GM06990 (cell line): ENCODE measurements at regions not wholly inside any gene's neighbourhood (a gene's known extent, or its start where the extent isn't known, plus 50 kb on each side); places are given as distances from the start of the nearest gene placed in this dataset.

ENCODE experiments used
- DNase-seq: peaks from one replicate; pipeline ENCODE4 v3.0.0-alpha.2; 2011; ENCODE audit not compliant: insufficient read length; ENCODE audit errors: extremely low read depth
- H3K27me3 ChIP-seq: replicated peaks from 2 replicates; pipeline ENCODE4 v1.6.0; 2011; ENCODE audit warnings: low read length; ENCODE audit not compliant: control insufficient read depth, insufficient read depth
- H3K36me3 ChIP-seq: 2 replicates; pipeline ENCODE4 v1.5.1; 2011; ENCODE audit warnings: low read length; ENCODE audit not compliant: control insufficient read depth, insufficient read depth
- H3K4me3 ChIP-seq: replicated peaks from 2 replicates; pipeline ENCODE4 v1.5.1; 2011; ENCODE audit warnings: low read depth, mild to moderate bottlenecking, control low read depth, low read length
- CTCF ChIP-seq: IDR thresholded peaks from 2 replicates; pipeline ENCODE4 v1.5.1; 2011; ENCODE audit warnings: low read length, control low read depth, mild to moderate bottlenecking, inconsistent platforms; ENCODE audit not compliant: insufficient read depth, poor library complexity, severe bottlenecking

- no peak for TF ChIP-seq CTCF
- Histone ChIP-seq H3K27me3 (no peaks in the 10 kb centered on the region), H3K36me3 (no peaks in the 10 kb centered on the region), H3K4me3 (no peak overlapping the region)
- no peak for DNase-seq
These were observed 61.8 kb downstream of the SMIM38 start for GRCh38 chr11:69217276-69218105.

GRCh38 chr11:69218271-69218682 is 62.5 kb downstream of the SMIM38 start:
- Histone ChIP-seq H3K4me3 (no peak overlapping the region), H3K27me3 (no peaks in the 10 kb centered on the region), H3K36me3 (no peaks in the 10 kb centered on the region)
- no peak for TF ChIP-seq CTCF
- DNase-seq = no peak

GRCh38 chr11:69218946-69219720 is 63.4 kb downstream of the SMIM38 start:
- Histone ChIP-seq H3K27me3 (no peaks in the 10 kb centered on the region), H3K4me3 (no peak overlapping the region), H3K36me3 (no peaks in the 10 kb centered on the region)
- DNase-seq = no peak
- no peak for TF ChIP-seq CTCF

- Histone ChIP-seq H3K27me3 (no peaks in the 10 kb centered on the region), H3K4me3 (no peak overlapping the region), H3K36me3 (no peaks in the 10 kb centered on the region)
- DNase-seq = no peak
- no peak for TF ChIP-seq CTCF
These were observed 64.3 kb downstream of the SMIM38 start for GRCh38 chr11:69219991-69220390.

- no peaks in the 10 kb centered on the region for H3K27me3 ChIP-seq
- no peak for TF ChIP-seq CTCF
- H3K36me3 ChIP-seq = no peaks in the 10 kb centered on the region
- no peak for DNase-seq
- no peak overlapping the region for H3K4me3 ChIP-seq
These were observed 64.9 kb downstream of the SMIM38 start for GRCh38 chr11:69220561-69221051.
